GM23338 (cell line): ENCODE measurements at regions not wholly inside any gene's neighbourhood (a gene's known extent, or its start where the extent isn't known, plus 50 kb on each side); places are given as distances from the start of the nearest gene placed in this dataset.

Experiments
- ATAC-seq: fragments of 200-7000 bp; cut with Tn5 transposase; 3 replicates; pipeline ENCODE4 v1.9.1; 2020
- DNase-seq: peaks from one replicate; pipeline ENCODE4 v3.0.0-alpha.2; 2015; ENCODE audit warnings: low spot score
- H2AFZ ChIP-seq: fragments of 200-600 bp; sonication (generic); 2 replicates; pipeline ENCODE4 v1.8.0; 2016; ENCODE audit warnings: antibody characterized with exemption, mild to moderate bottlenecking, moderate library complexity
- H3F3A ChIP-seq: fragments of 200-600 bp; sonication (generic); replicated peaks from 2 replicates; pipeline ENCODE4 v1.8.0; 2017; ENCODE audit warnings: antibody characterized with exemption, mixed run types, low read depth
- H3K27ac ChIP-seq: fragments of 200-600 bp; sonication (generic); 2 replicates; pipeline ENCODE4 v1.6.1; 2016; ENCODE audit warnings: low read depth
- H3K27me3 ChIP-seq: fragments of 200-600 bp; sonication (generic); 2 replicates; pipeline ENCODE4 v1.8.0; 2016; ENCODE audit warnings: mild to moderate bottlenecking, mixed run types, moderate library complexity; ENCODE audit not compliant: insufficient read depth
- H3K36me3 ChIP-seq: fragments of 200-600 bp; sonication (generic); 2 replicates; pipeline ENCODE4 v1.8.0; 2016; ENCODE audit warnings: mild to moderate bottlenecking; ENCODE audit not compliant: insufficient read depth
- H3K4me1 ChIP-seq: fragments of 200-600 bp; sonication (generic); 2 replicates; pipeline ENCODE4 v1.8.0; 2016; ENCODE audit warnings: mild to moderate bottlenecking, moderate library complexity; ENCODE audit not compliant: insufficient read depth
- H3K4me2 ChIP-seq: fragments of 200-600 bp; sonication (generic); 2 replicates; pipeline ENCODE4 v1.7.1; 2017; ENCODE audit warnings: mixed run types
- H3K4me3 ChIP-seq: fragments of 200-600 bp; sonication (generic); 2 replicates; pipeline ENCODE4 v1.6.1; 2016; ENCODE audit warnings: mixed run types
- H3K79me2 ChIP-seq: fragments of 200-600 bp; sonication (generic); replicated peaks from 2 replicates; pipeline ENCODE4 v1.8.0; 2017; ENCODE audit warnings: mild to moderate bottlenecking; ENCODE audit not compliant: insufficient read depth
- H3K9me2 ChIP-seq: fragments of 200-600 bp; sonication (generic); 2 replicates; pipeline ENCODE4 v1.8.0; 2017; ENCODE audit not compliant: insufficient read depth
- H4K20me1 ChIP-seq: fragments of 200-600 bp; sonication (generic); replicated peaks from 2 replicates; pipeline ENCODE4 v1.8.0; 2017; ENCODE audit warnings: mild to moderate bottlenecking; ENCODE audit not compliant: insufficient read depth
- H3K27ac Mint-ChIP-seq: 2 replicates; pipeline ENCODE4 v1.8.0; 2020; ENCODE audit warnings: inconsistent platforms, mild to moderate bottlenecking, moderate library complexity, mixed read lengths
- H3K27me3 Mint-ChIP-seq: 3 replicates; pipeline ENCODE4 v1.8.0; 2022; ENCODE audit warnings: low read depth, mild to moderate bottlenecking, moderate library complexity, mixed read lengths, inconsistent platforms; ENCODE audit not compliant: insufficient read depth, poor library complexity
- H3K36me3 Mint-ChIP-seq: 3 replicates; pipeline ENCODE4 v1.8.0; 2021; ENCODE audit warnings: low read depth, mild to moderate bottlenecking, inconsistent platforms, moderate library complexity, mixed read lengths
- H3K4me1 Mint-ChIP-seq: 3 replicates; pipeline ENCODE4 v1.8.0; 2020; ENCODE audit warnings: mild to moderate bottlenecking, inconsistent platforms, mixed read lengths
- H3K4me3 Mint-ChIP-seq: 3 replicates; pipeline ENCODE4 v1.8.0; 2021; ENCODE audit warnings: moderate library complexity, mild to moderate bottlenecking, inconsistent platforms, mixed read lengths
- H3K9me3 Mint-ChIP-seq: 3 replicates; pipeline ENCODE4 v1.8.0; 2020; ENCODE audit warnings: moderate library complexity, mild to moderate bottlenecking, inconsistent platforms, mixed read lengths
- ETS1 ChIP-seq: IDR thresholded peaks from 2 replicates; pipeline ENCODE4 v1.6.1; 2016; ENCODE audit warnings: antibody characterized with exemption
- JUNB ChIP-seq: IDR thresholded peaks from one replicate; pipeline ENCODE4 v1.6.1; 2016; ENCODE audit warnings: antibody characterized with exemption; ENCODE audit not compliant: unreplicated experiment
- REST ChIP-seq: IDR thresholded peaks from one replicate; pipeline ENCODE4 v1.6.1; 2018; ENCODE audit warnings: antibody characterized with exemption; ENCODE audit not compliant: unreplicated experiment
- STAT1 ChIP-seq: IDR thresholded peaks from one replicate; pipeline ENCODE4 v1.6.1; 2016; ENCODE audit warnings: antibody characterized with exemption; ENCODE audit not compliant: unreplicated experiment
- ZNF462 ChIP-seq: fragments of 250-450 bp; sonication (Bioruptor Pico); IDR thresholded peaks from 2 replicates; pipeline ENCODE4 v1.5.0; 2020; ENCODE audit warnings: mild to moderate bottlenecking, moderate library complexity

GRCh38 chr6:9761220-9761619 lies 653.7 kb downstream of the TFAP2A start (continued):
- TF ChIP-seq ZNF462 (CRISPR knock-in tag) (no peak), REST (no peak), JUNB (no peak)

GRCh38 chr6:9754515-9754914 lies 660.4 kb downstream of the TFAP2A start:
- Histone ChIP-seq H3K79me2 (no peaks in the 10 kb centered on the region), H3K4me1 (no peaks in the 10 kb centered on the region), H3K4me2 (no peak overlapping the region), H3K27me3 (no peaks in the 10 kb centered on the region), H3K36me3 (no peaks in the 10 kb centered on the region), H2AFZ (no peak overlapping the region), H3F3A (no peaks in the 10 kb centered on the region), H3K4me3 (no peak overlapping the region), H3K9me2 (0 out of 2 replicates have a peak, but pooled peaks cover 4% of the 10 kb centered on the region), H4K20me1 (no peaks in the 10 kb centered on the region), H3K27ac (no peak overlapping the region)
- ATAC-seq (no peak), DNase-seq (no peak)
- no peaks in the 10 kb centered on the region for H3K36me3 Mint-ChIP-seq
- H3K4me1 Mint-ChIP-seq: no peaks in the 10 kb centered on the region
- no peak overlapping the region for H3K27ac Mint-ChIP-seq
- no peaks in the 10 kb centered on the region; the same call in 2 of the 3 replicates for H3K9me3 Mint-ChIP-seq
- peaks cover 2% of the 10 kb centered on the region for H3K27me3 Mint-ChIP-seq
- no peak overlapping the region for H3K4me3 Mint-ChIP-seq
- TF ChIP-seq ETS1 (no peak), STAT1 (no peak), ZNF462 (CRISPR knock-in tag) (no peak)
